Esophagus squamous epithelium (tissue), 4 donors: ENCODE measurements at regions not wholly inside any gene's neighbourhood (a gene's known extent, or its start where the extent isn't known, plus 50 kb on each side); places are given as distances from the start of the nearest gene placed in this dataset.

Experiments
- CTCF ChIP-seq, 6 experiments: fragments of 450-650 bp in 4 of 6; fragments of 200-600 bp in 2 of 6; sonication (generic) in 2 of 6; IDR thresholded peaks; one replicate each; pipeline ENCODE4 v1.5.1; 2016 to 2019; ENCODE audit warnings: antibody characterized with exemption in 6 of 6, mild to moderate bottlenecking in 4 of 6, moderate library complexity in 4 of 6
- POLR2A ChIP-seq, 4 donors: fragments of 450-650 bp; IDR thresholded peaks; one replicate each; pipeline ENCODE4 v1.6.1; 2017; ENCODE audit warnings: antibody characterized with exemption in 4 of 4, mild to moderate bottlenecking in 4 of 4, moderate library complexity in 3 of 4

- TF ChIP-seq POLR2A (IDR thresholded peaks at IDR 0.05) (no peak), CTCF (IDR thresholded peaks at IDR 0.05) (no peak)
These were observed 120.3 kb upstream of the ZC3H12C start for GRCh38 chr11:109972939-109973338.
